ENCODE measurements at regions not wholly inside any gene's neighbourhood (a gene's known extent, or its start where the extent isn't known, plus 50 kb on each side); places are given as distances from the start of the nearest gene placed in this dataset.

GRCh38 chr12:97781342-97781741 is 318.7 kb downstream of the RMST start:
- H3K79me2 ChIP-seq (ENCODE audit: control insufficient read depth, insufficient read depth, low read length), result no peaks in the 10 kb centered on the region
- dilution Hi-C loops (cut with MboI; ENCODE audit: extremely low pct_ligation_motif_present, low sequenced_read_pairs), result no loop called here

GRCh38 chr12:97784904-97785303 is 322.3 kb downstream of the RMST start:
- Histone ChIP-seq H3K4me1 (ENCODE audit: control insufficient read depth, extremely low read depth, insufficient read depth, low read length) (no peaks in the 10 kb centered on the region), H3K9me1 (ENCODE audit: control insufficient read depth, extremely low read depth, insufficient read depth, low read length) (no peaks in the 10 kb centered on the region), H4K20me1 (ENCODE audit: control insufficient read depth, extremely low read depth, insufficient read depth, low read length) (no peaks in the 10 kb centered on the region), H3K4me2 (ENCODE audit: control insufficient read depth, extremely low read depth, insufficient read depth, low read depth, low read length) (no peak overlapping the region), H2AFZ (ENCODE audit: control insufficient read depth, low read length) (no peak overlapping the region), H3K9me3 (ENCODE audit: control insufficient read depth, low read depth, low read length) (no peaks in the 10 kb centered on the region), H3K79me2 (ENCODE audit: control insufficient read depth, insufficient read depth, low read length) (no peaks in the 10 kb centered on the region), H3K9ac (ENCODE audit: control insufficient read depth, extremely low read depth, insufficient read depth, low read length) (no peak overlapping the region), H3K4me3 (ENCODE audit: control insufficient read depth in 2 of 3, extremely low read depth in 1 of 3, insufficient read depth in 2 of 3, low read depth in 1 of 3, low read length in 3 of 3) (no peak overlapping the region), H3K27me3 (ENCODE audit: control insufficient read depth, extremely low read depth, insufficient read depth, low read length) (no peaks in the 10 kb centered on the region), H3K27ac (ENCODE audit: control insufficient read depth, insufficient read depth, low read length) (no peak overlapping the region), H3K36me3 (ENCODE audit: control insufficient read depth in 2 of 2, extremely low read depth in 1 of 2, insufficient read depth in 2 of 2, low read length in 2 of 2) (no peaks in the 10 kb centered on the region)
- TF ChIP-seq EZH2 (IDR thresholded peaks at IDR 0.05; ENCODE audit: low read length), result no peak
- no peak for TF ChIP-seq CTCF (optimal IDR thresholded peaks at IDR 0.05 in 1 of 3, IDR thresholded peaks at IDR 0.05 in 1 of 3, conservative IDR thresholded peaks at IDR 0.05 in 1 of 3; ENCODE audit: extremely low read depth in 1 of 3, insufficient read depth in 2 of 3, low read length in 3 of 3)
- dilution Hi-C loops (cut with MboI; ENCODE audit: extremely low pct_ligation_motif_present, low sequenced_read_pairs), result no loop called here
- no peak for DNase-seq (ENCODE audit: low read depth, low spot score)
- no peak for FAIRE-seq

More at GRCh38 chr12:97781342-97781741, 318.7 kb downstream of the RMST start:
- DNase-seq (ENCODE audit: low read depth, low spot score), result no peak
- Histone ChIP-seq H3K9me1 (ENCODE audit: control insufficient read depth, extremely low read depth, insufficient read depth, low read length) (no peaks in the 10 kb centered on the region), H3K36me3 (ENCODE audit: control insufficient read depth in 2 of 2, extremely low read depth in 1 of 2, insufficient read depth in 2 of 2, low read length in 2 of 2) (no peaks in the 10 kb centered on the region), H3K9ac (ENCODE audit: control insufficient read depth, extremely low read depth, insufficient read depth, low read length) (no peak overlapping the region), H3K9me3 (ENCODE audit: control insufficient read depth, low read depth, low read length) (no peaks in the 10 kb centered on the region), H4K20me1 (ENCODE audit: control insufficient read depth, extremely low read depth, insufficient read depth, low read length) (no peaks in the 10 kb centered on the region), H3K4me2 (ENCODE audit: control insufficient read depth, extremely low read depth, insufficient read depth, low read depth, low read length) (no peak overlapping the region), H3K27ac (ENCODE audit: control insufficient read depth, insufficient read depth, low read length) (no peak overlapping the region), H3K4me1 (ENCODE audit: control insufficient read depth, extremely low read depth, insufficient read depth, low read length) (no peaks in the 10 kb centered on the region), H3K4me3 (ENCODE audit: control insufficient read depth in 2 of 3, extremely low read depth in 1 of 3, insufficient read depth in 2 of 3, low read depth in 1 of 3, low read length in 3 of 3) (no peak overlapping the region), H3K27me3 (ENCODE audit: control insufficient read depth, extremely low read depth, insufficient read depth, low read length) (no peaks in the 10 kb centered on the region), H2AFZ (ENCODE audit: control insufficient read depth, low read length) (no peak overlapping the region)
- no peak for FAIRE-seq
- TF ChIP-seq EZH2 (IDR thresholded peaks at IDR 0.05; ENCODE audit: low read length) (no peak), CTCF (optimal IDR thresholded peaks at IDR 0.05 in 1 of 3, IDR thresholded peaks at IDR 0.05 in 1 of 3, conservative IDR thresholded peaks at IDR 0.05 in 1 of 3; ENCODE audit: extremely low read depth in 1 of 3, insufficient read depth in 2 of 3, low read length in 3 of 3) (no peak)

Data from keratinocyte (primary cell).